Heart right ventricle (tissue), 16 donors: ENCODE measurements at regions not wholly inside any gene's neighbourhood (a gene's known extent, or its start where the extent isn't known, plus 50 kb on each side); places are given as distances from the start of the nearest gene placed in this dataset.

Experiments used
- ATAC-seq, 8 donors: fragments of 200-7000 bp; cut with Tn5 transposase; one replicate each; pipeline ENCODE4 v1.9.1; 2020; ENCODE audit warnings: mild to moderate bottlenecking in 8 of 8, moderate library complexity in 8 of 8, moderate number of reproducible peaks in 1 of 8
- DNase-seq, 2 donors: peaks; one replicate each; pipeline ENCODE4 v3.0.0-alpha.2; 2020
- H3K27ac ChIP-seq, 10 donors: fragments of 200-600 bp; sonication (generic) in 2 of 10; one replicate each; pipeline versions ENCODE4 v1.5.0 to v1.8.0; 2020 to 2022; ENCODE audit warnings: mild to moderate bottlenecking in 3 of 10
- H3K27me3 ChIP-seq, 7 donors: fragments of 200-600 bp; one replicate each; pipeline ENCODE4 v1.8.0; 2021 to 2022; ENCODE audit warnings: mild to moderate bottlenecking in 2 of 7
- H3K36me3 ChIP-seq, 9 donors: fragments of 200-600 bp; sonication (generic) in 1 of 9; one replicate each; pipeline versions ENCODE4 v1.5.0 to v1.8.0; 2020 to 2022; ENCODE audit warnings: mild to moderate bottlenecking in 2 of 9
- H3K4me1 ChIP-seq, 9 donors: fragments of 200-600 bp; sonication (generic) in 1 of 9; one replicate each; pipeline versions ENCODE4 v1.5.0 to v1.8.0; 2020 to 2022; ENCODE audit warnings: mild to moderate bottlenecking in 4 of 9
- H3K4me3 ChIP-seq, 10 donors: fragments of 200-600 bp; sonication (generic) in 2 of 10; one replicate each; pipeline versions ENCODE4 v1.5.0 to v1.8.0; 2020 to 2022; ENCODE audit warnings: mild to moderate bottlenecking in 7 of 10, moderate library complexity in 2 of 10
- H3K9me3 ChIP-seq, 11 donors: fragments of 200-600 bp in 10 of 11; sonication (generic) in 2 of 11; one replicate each; pipeline versions ENCODE4 v1.5.0 to v1.8.0; 2013 to 2022; ENCODE audit warnings: mild to moderate bottlenecking in 2 of 11, control low read depth in 1 of 11, moderate library complexity in 1 of 11
- CTCF ChIP-seq, 9 donors: fragments of 200-600 bp; sonication (generic) in 2 of 9; IDR thresholded peaks; one replicate each; pipeline versions ENCODE4 v1.5.0 to v1.8.0; 2021 to 2022; ENCODE audit warnings: antibody characterized with exemption in 9 of 9, mild to moderate bottlenecking in 5 of 9, moderate library complexity in 1 of 9
- WGBS, 2 donors: extraction: QIAGEN DNeasy Blood & Tissue Kit; methylation state at CpG; one replicate each; pipeline ENCODE4 v1.1.7; 2013; ENCODE audit warnings: inconsistent platforms in 1 of 2; 5-methylcytosine and 5-hydroxymethylcytosine counted together
- intact Hi-C, 10 donors: fragments of 100-400 bp; cut with DNase I; formaldehyde crosslinking; loops; one replicate each; pipeline versions ENCODE4 v1.11.1 to v1.14.2; 2022
- donor health status: Arrhythmogenic right ventricular cardiomyopathy.
- donor health status: ischemic (EF 13 %, LVEDD 7.1; RV severe dilation, severe dysfunction).
- donor health status: healthy with polysubstance abuse.
- donor health status: DM: no; HTN: yes; CAD: no.
- donor health status: DM: no; HTN: no; CAD: no.
- donor health status: ischemic (EF 25% LVEDD 6.9; RV normal size, moderate dysfunction).
- donor health status: ischemic (EF 25% LVEDD 5.7; RV mildly dilated, moderate dysfunction).
- donor health status: healthy.
- donor health status: DM: yes; HTN: yes; CAD: no.
- donor health status: Ischemic cardiomyopathy.
- donor health status: ischemic (EF 35%, LVEDD 5.7; RV mildly dilated, moderate dysfunction).
- donor health status: nonischemic (EF 11% LVEDD 7.7; RV severe dilation, severe dysfunction).
- donor health status: DM: yes; HTN: yes; CAD: no.
- donor health status: PGD.
- donor health status: ischemic (EF 29% LVEDD 5.4; RV normal size, mild dysfunction).
- donor health status: nonischemic (EF 23%, LVEDD 6.1; RV moderate dilation, normal function).

GRCh38 chr12:30021051-30021833 lies 237.5 kb upstream of the TMTC1 start:
- no peak for TF ChIP-seq CTCF (IDR thresholded peaks at IDR 0.05)
- no peak for ATAC-seq
- no peak overlapping the region for H3K4me3 ChIP-seq
- DNase-seq = no peak
- intact Hi-C loops = no loop called here
- H3K27ac ChIP-seq = no peak overlapping the region
- 71 to 78% methylated on average over 2 of the region's 2 CpGs for WGBS, 2 donors
- H3K4me1 ChIP-seq = peaks cover 0 to 4% (median 0%) of the 10 kb centered on the region in 9 donors
- peaks cover 0 to 10% (median 0%) of the 10 kb centered on the region in 11 donors for H3K9me3 ChIP-seq
- no peaks in the 10 kb centered on the region for H3K36me3 ChIP-seq
- H3K27me3 ChIP-seq = no peaks in the 10 kb centered on the region

- DNase-seq (no peak), ATAC-seq (no peak)
- Histone ChIP-seq H3K4me1 (peaks cover 0 to 4% (median 0%) of the 10 kb centered on the region in 9 donors), H3K36me3 (no peaks in the 10 kb centered on the region), H3K27ac (no peak overlapping the region), H3K4me3 (no peak overlapping the region), H3K9me3 (peaks cover 0 to 4% (median 0%) of the 10 kb centered on the region in 11 donors), H3K27me3 (no peaks in the 10 kb centered on the region)
- WGBS, 2 donors = 76 to 82% methylated on average over 4 of the region's 4 CpGs
- intact Hi-C loops = no loop called here
- no peak for TF ChIP-seq CTCF (IDR thresholded peaks at IDR 0.05)
Measured at GRCh38 chr12:30019366-30020140, 235.8 kb upstream of the TMTC1 start.

- 84 to 85% methylated on average over 10 of the region's 10 CpGs for WGBS, 2 donors
- H3K4me1 ChIP-seq = peaks cover 0 to 3% (median 0%) of the 10 kb centered on the region in 9 donors
- H3K27ac ChIP-seq = no peak overlapping the region
- no peak for TF ChIP-seq CTCF (IDR thresholded peaks at IDR 0.05)
- intact Hi-C loops = no loop called here
- H3K27me3 ChIP-seq = no peaks in the 10 kb centered on the region
- no peak for ATAC-seq
- H3K4me3 ChIP-seq = no peak overlapping the region
- H3K36me3 ChIP-seq = no peaks in the 10 kb centered on the region
- H3K9me3 ChIP-seq = peaks cover 0 to 4% (median 0%) of the 10 kb centered on the region in 11 donors
- DNase-seq = no peak
Measured at GRCh38 chr12:30016540-30017055, 232.9 kb upstream of the TMTC1 start.

- Histone ChIP-seq H3K27me3 (no peaks in the 10 kb centered on the region), H3K36me3 (no peaks in the 10 kb centered on the region), H3K4me3 (no peak overlapping the region), H3K27ac (no peak overlapping the region), H3K9me3 (peaks cover 0 to 4% (median 0%) of the 10 kb centered on the region in 11 donors), H3K4me1 (no peaks in the 10 kb centered on the region)
- intact Hi-C loops = no loop called here
- WGBS, 2 donors = 86% methylated on average over 5 of the region's 5 CpGs
- DNase-seq (no peak), ATAC-seq (no peak)
- TF ChIP-seq CTCF (IDR thresholded peaks at IDR 0.05) = no peak
Measured at GRCh38 chr12:30015631-30016337, 232.0 kb upstream of the TMTC1 start.
